GM19023 (cell line): ENCODE measurements at regions not wholly inside any gene's neighbourhood (a gene's known extent, or its start where the extent isn't known, plus 50 kb on each side); places are given as distances from the start of the nearest gene placed in this dataset.
"Not testable (repeated sequence)": the region's sequence is repeated elsewhere in the genome, so short reads cannot be mapped to it uniquely, and the experiment has no call there.

Source experiments
- ATAC-seq: cut with Tn5 transposase; IDR thresholded peaks from one replicate; pipeline ENCODE4 v1.9.1; 2021; ENCODE audit warnings: mild to moderate bottlenecking, moderate library complexity; ENCODE audit not compliant: unreplicated experiment

DNA sequence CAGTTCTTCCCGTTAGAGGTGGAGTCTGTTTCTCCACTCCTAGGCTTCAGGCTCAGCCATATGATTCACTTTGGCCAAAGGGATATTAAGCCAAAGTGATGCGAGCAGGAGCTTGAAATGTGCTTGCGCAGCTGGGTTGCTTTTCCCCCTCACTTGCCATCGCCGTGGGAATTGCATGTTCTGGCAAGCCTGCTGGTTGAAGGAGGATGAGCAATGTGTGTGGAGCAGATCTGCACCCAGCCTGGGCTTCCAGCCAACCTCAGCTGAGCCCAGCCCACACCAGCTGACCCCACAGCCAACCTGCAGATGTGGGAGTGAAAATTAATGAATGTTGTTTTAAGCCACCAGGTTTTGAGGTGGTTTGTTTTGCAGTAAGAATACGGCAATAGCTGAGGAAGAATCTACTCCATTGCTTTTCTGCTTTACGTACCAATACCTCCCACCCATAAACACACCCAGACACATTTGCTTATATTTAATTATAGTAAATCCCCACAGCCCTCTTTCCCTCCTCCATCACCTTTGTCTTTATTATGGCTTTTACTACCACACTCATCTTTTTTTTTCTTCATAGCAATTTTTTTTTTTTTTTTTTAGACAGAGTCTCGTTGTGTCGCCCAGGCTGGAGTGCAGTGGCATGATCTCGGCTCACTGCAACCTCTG is 132.8 kb upstream of the FUNDC1 start:
- no peak for ATAC-seq

DNA sequence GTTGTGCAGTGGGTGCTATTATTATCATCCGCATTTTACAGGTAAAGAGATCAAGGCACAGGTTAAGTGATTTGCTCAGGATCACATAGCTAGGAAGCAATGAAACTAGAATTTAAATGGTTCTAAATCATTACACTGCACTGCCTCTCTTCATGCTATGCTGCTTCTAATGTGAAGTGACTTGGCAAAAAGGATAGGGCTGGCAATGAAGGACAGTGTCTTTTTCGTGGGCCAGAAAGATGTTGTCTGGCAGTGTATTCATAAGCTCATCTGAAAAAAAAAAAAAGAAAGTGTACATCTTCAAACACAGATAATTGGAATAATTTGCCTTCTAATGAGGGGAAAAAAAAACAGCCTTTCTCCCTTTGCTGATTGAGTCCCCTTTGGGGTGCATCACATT is 132.2 kb upstream of the FUNDC1 start:
- no peak for ATAC-seq

GRCh38 chrX:44669626-44670025 is 127.0 kb upstream of the FUNDC1 start:
- ATAC-seq: no peak

DNA sequence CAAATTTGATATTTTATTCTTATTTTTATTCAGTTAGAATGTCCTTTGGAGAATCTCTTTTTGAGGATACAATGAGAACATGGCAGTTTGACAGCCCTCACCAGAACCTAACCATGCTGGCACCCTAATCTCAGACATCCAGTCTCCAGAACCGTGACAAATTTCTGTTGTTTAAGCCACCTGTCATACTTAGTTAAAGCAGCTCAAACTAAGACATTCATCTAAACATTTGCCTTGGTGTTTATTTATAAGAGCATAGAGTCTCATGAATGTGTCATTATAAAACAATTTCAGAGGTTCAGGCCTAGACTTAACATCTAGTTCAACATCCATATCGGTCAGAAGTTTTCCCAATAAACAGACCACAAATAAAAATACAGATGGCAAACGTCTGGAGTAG is 125.1 kb upstream of the FUNDC1 start:
- ATAC-seq: no peak

- ATAC-seq: not testable (repeated sequence)
Measured at GRCh38 chrX:44657718-44658246, 115.1 kb upstream of the FUNDC1 start.

GRCh38 chrX:44651358-44651757 is 108.7 kb upstream of the FUNDC1 start:
- ATAC-seq: no peak

DNA sequence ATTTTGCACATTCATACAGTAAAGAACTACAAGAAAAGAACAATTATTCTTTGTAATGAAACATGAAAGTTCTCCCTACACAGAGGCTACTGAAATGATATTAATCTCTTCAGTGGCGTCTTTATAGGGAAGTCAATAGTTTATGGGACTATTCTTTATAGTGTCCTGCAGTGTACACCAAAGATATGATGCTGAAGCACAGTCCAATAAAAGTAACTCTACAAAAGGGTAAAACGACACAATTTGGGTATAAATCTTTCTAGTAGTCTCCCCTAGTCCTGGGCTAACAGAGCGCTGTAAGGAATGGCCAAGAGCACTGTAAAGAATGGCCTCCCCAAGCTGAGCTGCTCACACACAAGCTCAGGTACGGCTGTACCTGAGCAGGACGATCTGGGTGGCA is 101.1 kb upstream of the FUNDC1 start:
- no peak for ATAC-seq

- ATAC-seq: no peak
Measured at GRCh38 chrX:44637282-44637681, 94.6 kb upstream of the FUNDC1 start.

DNA sequence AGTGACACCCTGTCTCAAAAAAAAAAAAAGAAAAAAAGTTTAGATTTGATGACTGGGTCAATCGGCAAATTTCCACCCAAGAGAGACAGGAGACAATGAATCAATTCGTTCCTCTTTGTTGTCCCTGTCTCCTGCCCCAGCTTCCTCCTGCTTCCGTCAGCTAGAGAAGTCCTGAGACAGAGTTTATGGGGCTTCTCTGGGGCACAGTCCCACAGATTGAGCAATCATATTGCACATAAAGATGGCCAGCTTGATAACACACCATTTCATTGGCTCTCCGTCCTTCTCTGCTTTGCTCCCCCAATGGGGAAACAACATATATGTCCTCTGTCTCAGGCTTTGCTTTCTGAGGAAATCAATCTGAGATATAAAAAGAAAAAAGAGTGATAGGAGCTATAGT is 78.4 kb upstream of the FUNDC1 start:
- no peak for ATAC-seq

- ATAC-seq: no peak
Measured at GRCh38 chrX:44619039-44619438, 76.4 kb upstream of the FUNDC1 start.

GRCh38 chrX:44596277-44596676 is 53.6 kb upstream of the FUNDC1 start:
- ATAC-seq: peak; percentile 89
